Bronchial epithelial cell (primary cell): ENCODE measurements at regions not wholly inside any gene's neighbourhood (a gene's known extent, or its start where the extent isn't known, plus 50 kb on each side); places are given as distances from the start of the nearest gene placed in this dataset.

Experiments used
- DNase-seq: peaks from one replicate; pipeline ENCODE4 v3.0.0-alpha.2; 2010; ENCODE audit warnings: low read depth
- FAIRE-seq: peaks from 2 replicates; lab custom pipeline; 2011; peaks lifted over from hg19 to GRCh38; lab: Jason Lieb, UNC
- H3K27me3 ChIP-seq: 2 replicates; pipeline ENCODE4 v1.5.1; 2011; ENCODE audit warnings: low read length; ENCODE audit not compliant: control insufficient read depth, insufficient read depth
- H3K36me3 ChIP-seq: 2 replicates; pipeline ENCODE4 v1.5.1; 2011; ENCODE audit warnings: low read length; ENCODE audit not compliant: control insufficient read depth, insufficient read depth
- H3K4me3 ChIP-seq: 2 replicates; pipeline ENCODE4 v1.5.1; 2011; ENCODE audit warnings: mild to moderate bottlenecking, low read depth, low read length, control low read depth
- TF ChIP-seq, protein P1 (sequence below): IDR thresholded peaks from 2 replicates; pipeline ENCODE4 v1.5.1; 2011; ENCODE audit warnings: mild to moderate bottlenecking, moderate library complexity, low read length, control low read depth, inconsistent platforms; ENCODE audit not compliant: insufficient read depth, severe bottlenecking

DNA sequence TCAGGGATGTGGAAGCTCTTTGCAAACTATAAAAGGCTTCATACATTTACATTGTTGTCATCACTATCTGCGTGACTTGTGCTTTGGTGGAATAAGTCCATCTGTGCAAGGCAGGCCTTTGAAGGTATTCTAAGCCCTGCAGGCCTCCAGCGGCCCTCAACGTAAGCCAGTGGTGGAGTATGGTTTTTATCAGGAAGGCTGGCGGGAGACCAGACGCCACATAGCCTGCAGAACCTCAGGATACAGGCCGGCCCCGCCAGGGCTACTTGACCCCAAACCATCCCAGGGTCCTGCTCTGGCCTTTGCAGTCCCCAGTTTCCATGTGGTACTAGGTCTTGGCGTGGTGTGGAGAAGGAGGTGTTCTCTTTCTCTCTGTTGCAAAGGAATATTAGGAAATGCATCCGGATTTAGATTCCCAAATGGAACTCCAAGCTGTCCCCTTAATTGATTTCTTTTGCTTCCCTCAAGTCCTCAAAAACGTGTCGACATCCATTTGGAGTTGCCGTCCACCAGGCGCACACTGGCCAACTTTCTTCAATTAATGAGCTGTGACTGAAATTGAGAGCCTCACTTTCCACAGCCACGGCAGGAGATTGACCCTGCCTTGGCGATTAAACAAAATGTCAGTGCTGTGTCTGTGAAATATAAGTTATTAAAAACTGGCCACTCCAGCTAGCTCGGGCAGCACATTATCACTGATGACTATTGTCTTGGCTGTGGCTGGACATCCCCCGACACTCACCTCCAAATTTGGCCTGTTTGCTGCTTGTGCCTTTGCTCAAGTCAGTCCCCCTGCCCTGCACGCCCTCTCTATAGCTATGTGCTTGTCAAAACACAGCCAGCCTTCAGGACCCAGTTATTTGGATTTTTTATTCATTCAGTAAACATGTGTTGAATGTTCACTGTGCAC, 239.8 kb upstream of the TLE3 start:
- TF ChIP-seq, protein P1, sequence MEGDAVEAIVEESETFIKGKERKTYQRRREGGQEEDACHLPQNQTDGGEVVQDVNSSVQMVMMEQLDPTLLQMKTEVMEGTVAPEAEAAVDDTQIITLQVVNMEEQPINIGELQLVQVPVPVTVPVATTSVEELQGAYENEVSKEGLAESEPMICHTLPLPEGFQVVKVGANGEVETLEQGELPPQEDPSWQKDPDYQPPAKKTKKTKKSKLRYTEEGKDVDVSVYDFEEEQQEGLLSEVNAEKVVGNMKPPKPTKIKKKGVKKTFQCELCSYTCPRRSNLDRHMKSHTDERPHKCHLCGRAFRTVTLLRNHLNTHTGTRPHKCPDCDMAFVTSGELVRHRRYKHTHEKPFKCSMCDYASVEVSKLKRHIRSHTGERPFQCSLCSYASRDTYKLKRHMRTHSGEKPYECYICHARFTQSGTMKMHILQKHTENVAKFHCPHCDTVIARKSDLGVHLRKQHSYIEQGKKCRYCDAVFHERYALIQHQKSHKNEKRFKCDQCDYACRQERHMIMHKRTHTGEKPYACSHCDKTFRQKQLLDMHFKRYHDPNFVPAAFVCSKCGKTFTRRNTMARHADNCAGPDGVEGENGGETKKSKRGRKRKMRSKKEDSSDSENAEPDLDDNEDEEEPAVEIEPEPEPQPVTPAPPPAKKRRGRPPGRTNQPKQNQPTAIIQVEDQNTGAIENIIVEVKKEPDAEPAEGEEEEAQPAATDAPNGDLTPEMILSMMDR: no peak
- DNase-seq (no peak), FAIRE-seq (no peak)
- Histone ChIP-seq H3K4me3 (no peak overlapping the region), H3K36me3 (no peaks in the 10 kb centered on the region), H3K27me3 (no peaks in the 10 kb centered on the region)

DNA sequence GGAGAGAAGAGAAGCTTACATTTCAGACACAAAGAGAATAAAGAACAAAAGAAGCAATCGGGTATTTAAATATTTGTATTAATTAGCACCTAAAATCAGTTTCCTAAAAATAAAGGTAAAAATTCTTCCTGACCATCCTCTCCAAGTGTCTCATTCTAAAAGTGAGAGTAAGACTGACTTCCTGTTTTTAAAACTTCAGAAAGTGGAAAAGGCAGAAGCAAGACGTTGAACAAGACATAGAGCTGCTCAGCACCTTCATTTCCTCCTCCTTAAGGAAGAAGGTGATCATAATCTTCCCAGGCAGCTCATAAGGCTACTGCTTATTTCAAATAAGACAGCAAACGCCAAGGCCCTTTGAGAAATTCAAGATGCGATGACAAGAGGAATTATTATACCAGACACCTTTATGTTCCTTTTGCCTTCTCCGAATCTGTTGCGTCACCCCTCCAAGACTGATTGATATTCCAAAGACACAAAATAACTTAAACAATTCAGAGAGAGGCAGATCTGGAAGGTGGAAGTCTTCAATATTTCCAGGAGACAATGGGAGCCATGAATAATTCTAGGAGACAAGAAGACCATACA, 238.8 kb upstream of the TLE3 start:
- TF ChIP-seq, protein P1: no peak
- FAIRE-seq: no peak
- H3K36me3 ChIP-seq: no peaks in the 10 kb centered on the region
- no peak for DNase-seq
- H3K4me3 ChIP-seq: no peak overlapping the region
- H3K27me3 ChIP-seq: no peaks in the 10 kb centered on the region

DNA sequence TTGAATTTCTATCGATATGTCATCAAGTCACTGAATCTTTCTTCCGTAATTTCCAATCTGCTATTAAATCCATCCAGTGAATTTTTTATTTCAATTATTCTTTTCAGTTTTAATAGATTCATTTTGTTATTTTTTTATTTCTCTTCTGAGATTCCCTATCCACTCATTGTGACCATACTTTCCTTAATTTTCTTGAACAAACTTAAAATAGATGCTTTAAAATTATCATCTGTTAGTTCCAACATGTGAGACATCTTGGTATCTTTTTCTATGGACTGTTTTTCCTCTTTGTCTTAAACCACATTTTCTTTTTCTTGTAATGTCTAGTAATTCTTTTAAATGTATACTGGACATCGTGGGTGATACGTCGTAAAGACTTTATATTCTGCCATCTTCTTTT, 236.6 kb upstream of the TLE3 start:
- no peaks in the 10 kb centered on the region for H3K36me3 ChIP-seq
- DNase-seq: no peak
- no peak for FAIRE-seq
- no peaks in the 10 kb centered on the region for H3K27me3 ChIP-seq
- H3K4me3 ChIP-seq: no peak overlapping the region
- TF ChIP-seq, protein P1: no peak

DNA sequence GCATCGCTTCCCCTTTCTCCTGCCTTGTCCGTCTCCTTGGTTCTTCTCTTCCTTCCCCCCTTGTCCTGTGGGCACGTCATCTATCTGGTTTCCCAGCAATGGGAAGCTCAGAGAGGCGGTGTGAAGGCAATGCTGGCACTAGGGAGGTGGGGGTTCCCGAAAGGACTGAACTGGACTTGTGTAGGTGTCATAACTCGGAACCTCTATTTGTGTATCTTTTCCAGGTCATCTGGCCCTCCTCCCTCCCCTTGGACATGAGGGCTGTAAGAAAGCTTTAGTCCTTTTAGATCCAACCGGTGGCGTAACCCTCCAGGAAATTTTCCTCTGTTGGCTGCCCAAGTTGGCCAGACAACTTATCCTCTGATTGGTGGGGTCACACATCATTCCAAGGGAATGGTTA, 231.5 kb upstream of the TLE3 start:
- no peak for FAIRE-seq
- no peak overlapping the region for H3K4me3 ChIP-seq
- H3K27me3 ChIP-seq: no peaks in the 10 kb centered on the region
- no peaks in the 10 kb centered on the region for H3K36me3 ChIP-seq
- DNase-seq: no peak
- TF ChIP-seq, protein P1: no peak

DNA sequence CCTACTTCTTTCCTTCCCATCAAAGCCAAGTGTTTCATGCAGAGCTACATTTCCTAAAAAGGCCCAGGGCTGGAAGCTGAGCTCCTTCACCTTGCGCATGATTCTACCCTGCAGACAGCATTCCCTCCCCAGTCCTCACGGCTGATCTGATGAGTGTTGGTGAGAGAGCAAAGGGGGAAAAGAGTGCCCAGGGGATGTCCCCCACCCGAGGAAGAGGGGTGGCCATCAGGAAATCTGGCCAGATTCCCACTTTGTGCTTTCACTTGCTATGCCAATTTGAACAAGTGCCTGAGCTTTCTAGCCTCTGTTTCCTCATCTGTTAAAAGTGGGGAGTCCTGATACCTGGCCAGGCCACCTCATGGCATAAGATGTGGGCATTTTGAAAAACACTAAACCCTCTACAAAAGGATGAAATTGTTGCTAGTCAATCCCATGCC, 231.0 kb upstream of the TLE3 start:
- FAIRE-seq: no peak
- no peaks in the 10 kb centered on the region for H3K27me3 ChIP-seq
- no peaks in the 10 kb centered on the region for H3K36me3 ChIP-seq
- TF ChIP-seq, protein P1: no peak
- DNase-seq: no peak
- H3K4me3 ChIP-seq: no peak overlapping the region
